ENCODE measurements at regions not wholly inside any gene's neighbourhood (a gene's known extent, or its start where the extent isn't known, plus 50 kb on each side); places are given as distances from the start of the nearest gene placed in this dataset.

DNA sequence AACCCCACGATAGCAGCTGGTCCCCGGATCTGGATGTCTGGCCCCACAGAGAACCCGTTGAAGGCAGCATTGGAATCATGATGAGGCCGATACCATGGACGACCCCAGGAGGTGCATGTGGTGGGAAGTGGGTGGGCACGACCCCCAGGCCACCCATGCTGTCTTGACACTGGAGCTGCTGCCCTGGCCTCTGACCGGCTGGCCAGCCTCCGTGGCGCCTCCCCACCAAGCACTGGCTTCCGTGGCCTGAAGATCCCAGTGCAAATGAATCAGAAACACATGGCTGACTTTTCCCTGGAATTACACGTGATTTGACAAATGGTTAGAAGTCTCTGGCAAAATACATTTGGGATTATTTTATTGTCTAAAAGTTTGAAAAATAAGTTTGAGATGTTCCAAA, 259.0 kb upstream of the IRX1 start:
- TF ChIP-seq POLR2A (IDR thresholded peaks at IDR 0.05; ENCODE audit: low read length) (no peak), CBX8 (IDR thresholded peaks at IDR 0.05) (no peak), EP300 (IDR thresholded peaks at IDR 0.05) (no peak), EHMT2 (IDR thresholded peaks at IDR 0.05; ENCODE audit: low read depth) (no peak), MAZ (IDR thresholded peaks at IDR 0.05; ENCODE audit: borderline replicate concordance, low read depth, low read length) (no peak), RAD21 (conservative IDR thresholded peaks at IDR 0.05 in 1 of 2, IDR thresholded peaks at IDR 0.05 in 1 of 2) (no peak), BHLHE40 (IDR thresholded peaks at IDR 0.05; ENCODE audit: low read depth, low read length) (no peak), CHD2 (IDR thresholded peaks at IDR 0.05; ENCODE audit: low read length, partially characterized antibody) (no peak)
- TF ChIP-seq, protein P1, sequence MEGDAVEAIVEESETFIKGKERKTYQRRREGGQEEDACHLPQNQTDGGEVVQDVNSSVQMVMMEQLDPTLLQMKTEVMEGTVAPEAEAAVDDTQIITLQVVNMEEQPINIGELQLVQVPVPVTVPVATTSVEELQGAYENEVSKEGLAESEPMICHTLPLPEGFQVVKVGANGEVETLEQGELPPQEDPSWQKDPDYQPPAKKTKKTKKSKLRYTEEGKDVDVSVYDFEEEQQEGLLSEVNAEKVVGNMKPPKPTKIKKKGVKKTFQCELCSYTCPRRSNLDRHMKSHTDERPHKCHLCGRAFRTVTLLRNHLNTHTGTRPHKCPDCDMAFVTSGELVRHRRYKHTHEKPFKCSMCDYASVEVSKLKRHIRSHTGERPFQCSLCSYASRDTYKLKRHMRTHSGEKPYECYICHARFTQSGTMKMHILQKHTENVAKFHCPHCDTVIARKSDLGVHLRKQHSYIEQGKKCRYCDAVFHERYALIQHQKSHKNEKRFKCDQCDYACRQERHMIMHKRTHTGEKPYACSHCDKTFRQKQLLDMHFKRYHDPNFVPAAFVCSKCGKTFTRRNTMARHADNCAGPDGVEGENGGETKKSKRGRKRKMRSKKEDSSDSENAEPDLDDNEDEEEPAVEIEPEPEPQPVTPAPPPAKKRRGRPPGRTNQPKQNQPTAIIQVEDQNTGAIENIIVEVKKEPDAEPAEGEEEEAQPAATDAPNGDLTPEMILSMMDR (IDR thresholded peaks at IDR 0.05): no peak
- TF ChIP-seq, protein P2, sequence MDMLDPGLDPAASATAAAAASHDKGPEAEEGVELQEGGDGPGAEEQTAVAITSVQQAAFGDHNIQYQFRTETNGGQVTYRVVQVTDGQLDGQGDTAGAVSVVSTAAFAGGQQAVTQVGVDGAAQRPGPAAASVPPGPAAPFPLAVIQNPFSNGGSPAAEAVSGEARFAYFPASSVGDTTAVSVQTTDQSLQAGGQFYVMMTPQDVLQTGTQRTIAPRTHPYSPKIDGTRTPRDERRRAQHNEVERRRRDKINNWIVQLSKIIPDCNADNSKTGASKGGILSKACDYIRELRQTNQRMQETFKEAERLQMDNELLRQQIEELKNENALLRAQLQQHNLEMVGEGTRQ (IDR thresholded peaks at IDR 0.05): no peak
- TF ChIP-seq, protein P3, sequence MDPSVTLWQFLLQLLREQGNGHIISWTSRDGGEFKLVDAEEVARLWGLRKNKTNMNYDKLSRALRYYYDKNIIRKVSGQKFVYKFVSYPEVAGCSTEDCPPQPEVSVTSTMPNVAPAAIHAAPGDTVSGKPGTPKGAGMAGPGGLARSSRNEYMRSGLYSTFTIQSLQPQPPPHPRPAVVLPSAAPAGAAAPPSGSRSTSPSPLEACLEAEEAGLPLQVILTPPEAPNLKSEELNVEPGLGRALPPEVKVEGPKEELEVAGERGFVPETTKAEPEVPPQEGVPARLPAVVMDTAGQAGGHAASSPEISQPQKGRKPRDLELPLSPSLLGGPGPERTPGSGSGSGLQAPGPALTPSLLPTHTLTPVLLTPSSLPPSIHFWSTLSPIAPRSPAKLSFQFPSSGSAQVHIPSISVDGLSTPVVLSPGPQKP (IDR thresholded peaks at IDR 0.05; ENCODE audit: low read depth, low read length): no peak
- TF ChIP-seq, protein P4, sequence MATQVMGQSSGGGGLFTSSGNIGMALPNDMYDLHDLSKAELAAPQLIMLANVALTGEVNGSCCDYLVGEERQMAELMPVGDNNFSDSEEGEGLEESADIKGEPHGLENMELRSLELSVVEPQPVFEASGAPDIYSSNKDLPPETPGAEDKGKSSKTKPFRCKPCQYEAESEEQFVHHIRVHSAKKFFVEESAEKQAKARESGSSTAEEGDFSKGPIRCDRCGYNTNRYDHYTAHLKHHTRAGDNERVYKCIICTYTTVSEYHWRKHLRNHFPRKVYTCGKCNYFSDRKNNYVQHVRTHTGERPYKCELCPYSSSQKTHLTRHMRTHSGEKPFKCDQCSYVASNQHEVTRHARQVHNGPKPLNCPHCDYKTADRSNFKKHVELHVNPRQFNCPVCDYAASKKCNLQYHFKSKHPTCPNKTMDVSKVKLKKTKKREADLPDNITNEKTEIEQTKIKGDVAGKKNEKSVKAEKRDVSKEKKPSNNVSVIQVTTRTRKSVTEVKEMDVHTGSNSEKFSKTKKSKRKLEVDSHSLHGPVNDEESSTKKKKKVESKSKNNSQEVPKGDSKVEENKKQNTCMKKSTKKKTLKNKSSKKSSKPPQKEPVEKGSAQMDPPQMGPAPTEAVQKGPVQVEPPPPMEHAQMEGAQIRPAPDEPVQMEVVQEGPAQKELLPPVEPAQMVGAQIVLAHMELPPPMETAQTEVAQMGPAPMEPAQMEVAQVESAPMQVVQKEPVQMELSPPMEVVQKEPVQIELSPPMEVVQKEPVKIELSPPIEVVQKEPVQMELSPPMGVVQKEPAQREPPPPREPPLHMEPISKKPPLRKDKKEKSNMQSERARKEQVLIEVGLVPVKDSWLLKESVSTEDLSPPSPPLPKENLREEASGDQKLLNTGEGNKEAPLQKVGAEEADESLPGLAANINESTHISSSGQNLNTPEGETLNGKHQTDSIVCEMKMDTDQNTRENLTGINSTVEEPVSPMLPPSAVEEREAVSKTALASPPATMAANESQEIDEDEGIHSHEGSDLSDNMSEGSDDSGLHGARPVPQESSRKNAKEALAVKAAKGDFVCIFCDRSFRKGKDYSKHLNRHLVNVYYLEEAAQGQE (IDR thresholded peaks at IDR 0.05): no peak

Data from A549 (cell line).